22Rv1 (cell line): ENCODE measurements at regions not wholly inside any gene's neighbourhood (a gene's known extent, or its start where the extent isn't known, plus 50 kb on each side); places are given as distances from the start of the nearest gene placed in this dataset.

Source experiments
- ZFX ChIP-seq: fragments of 450-650 bp; IDR thresholded peaks from 2 replicates; pipeline ENCODE4 v1.6.1; 2017; ENCODE audit warnings: antibody characterized with exemption, borderline replicate concordance
- TF ChIP-seq, protein P1 (sequence below): fragments of 450-650 bp; IDR thresholded peaks from 2 replicates; pipeline ENCODE4 v1.5.1; 2017; ENCODE audit warnings: mild to moderate bottlenecking

DNA sequence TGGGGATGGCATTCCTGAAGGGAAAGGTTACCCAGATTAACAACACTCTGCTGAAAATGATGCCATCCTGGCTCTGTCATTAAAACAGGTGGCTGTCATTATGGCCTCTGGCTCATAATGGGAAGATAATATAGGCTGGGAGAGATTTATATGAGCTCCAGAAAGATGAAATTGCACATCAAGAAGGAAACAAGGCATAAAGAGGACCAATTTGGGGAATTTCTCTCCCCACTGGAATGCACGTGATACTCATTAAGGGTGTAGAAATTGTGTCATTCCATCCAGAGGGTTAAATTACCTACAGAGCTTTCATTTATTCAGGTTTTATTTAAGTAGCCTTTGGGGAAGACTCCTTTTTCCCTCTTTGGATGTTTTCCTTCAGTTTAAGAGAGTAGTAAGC lies 71.6 kb upstream of the CELF2 start:
- TF ChIP-seq, protein P1, sequence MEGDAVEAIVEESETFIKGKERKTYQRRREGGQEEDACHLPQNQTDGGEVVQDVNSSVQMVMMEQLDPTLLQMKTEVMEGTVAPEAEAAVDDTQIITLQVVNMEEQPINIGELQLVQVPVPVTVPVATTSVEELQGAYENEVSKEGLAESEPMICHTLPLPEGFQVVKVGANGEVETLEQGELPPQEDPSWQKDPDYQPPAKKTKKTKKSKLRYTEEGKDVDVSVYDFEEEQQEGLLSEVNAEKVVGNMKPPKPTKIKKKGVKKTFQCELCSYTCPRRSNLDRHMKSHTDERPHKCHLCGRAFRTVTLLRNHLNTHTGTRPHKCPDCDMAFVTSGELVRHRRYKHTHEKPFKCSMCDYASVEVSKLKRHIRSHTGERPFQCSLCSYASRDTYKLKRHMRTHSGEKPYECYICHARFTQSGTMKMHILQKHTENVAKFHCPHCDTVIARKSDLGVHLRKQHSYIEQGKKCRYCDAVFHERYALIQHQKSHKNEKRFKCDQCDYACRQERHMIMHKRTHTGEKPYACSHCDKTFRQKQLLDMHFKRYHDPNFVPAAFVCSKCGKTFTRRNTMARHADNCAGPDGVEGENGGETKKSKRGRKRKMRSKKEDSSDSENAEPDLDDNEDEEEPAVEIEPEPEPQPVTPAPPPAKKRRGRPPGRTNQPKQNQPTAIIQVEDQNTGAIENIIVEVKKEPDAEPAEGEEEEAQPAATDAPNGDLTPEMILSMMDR, result no peak
- TF ChIP-seq ZFX, result no peak
